Gastroesophageal sphincter (tissue), 3 donors: ENCODE measurements at regions not wholly inside any gene's neighbourhood (a gene's known extent, or its start where the extent isn't known, plus 50 kb on each side); places are given as distances from the start of the nearest gene placed in this dataset.

Experiments used
- CTCF ChIP-seq, 4 experiments: fragments of 200-600 bp in 2 of 4; fragments of 450-650 bp in 2 of 4; sonication (generic) in 1 of 4; IDR thresholded peaks; one replicate each; pipeline ENCODE4 v1.5.1; 2017 to 2019; ENCODE audit warnings: antibody characterized with exemption in 4 of 4, mild to moderate bottlenecking in 2 of 4, moderate library complexity in 2 of 4
- EP300 ChIP-seq: sonication (generic); formaldehyde crosslinking; IDR thresholded peaks from one replicate; pipeline ENCODE4 v1.6.1; 2017; ENCODE audit warnings: antibody characterized with exemption, mild to moderate bottlenecking
- POLR2A ChIP-seq, 2 donors: fragments of 450-650 bp; IDR thresholded peaks; one replicate each; pipeline ENCODE4 v1.6.1; 2017; ENCODE audit warnings: antibody characterized with exemption in 2 of 2, mild to moderate bottlenecking in 2 of 2, moderate library complexity in 1 of 2

GRCh38 chr17:22270381-22270780, 578.1 kb downstream of the KCNJ18 start:
- no peak for TF ChIP-seq CTCF (IDR thresholded peaks at IDR 0.05)
- no peak for TF ChIP-seq POLR2A (IDR thresholded peaks at IDR 0.05)
- no peak for TF ChIP-seq EP300
